Erythroblast (primary cell): ENCODE measurements at regions not wholly inside any gene's neighbourhood (a gene's known extent, or its start where the extent isn't known, plus 50 kb on each side); places are given as distances from the start of the nearest gene placed in this dataset.

ENCODE experiments used
- GATA1 ChIP-seq: IDR thresholded peaks from 2 replicates; pipeline ENCODE4 v1.6.1; 2011; ENCODE audit warnings: low read depth, mild to moderate bottlenecking, control low read depth, low read length, moderate library complexity
- POLR2A ChIP-seq: IDR thresholded peaks from 2 replicates; pipeline ENCODE4 v1.6.1; 2011; ENCODE audit warnings: mild to moderate bottlenecking, low read length

- TF ChIP-seq POLR2A: no peak
- TF ChIP-seq GATA1: no peak
Measured at GRCh38 chr15:46354443-46354842, 719.6 kb downstream of the SQOR start.
